ENCODE measurements at regions not wholly inside any gene's neighbourhood (a gene's known extent, or its start where the extent isn't known, plus 50 kb on each side); places are given as distances from the start of the nearest gene placed in this dataset.
"Not testable (repeated sequence)": the region's sequence is repeated elsewhere in the genome, so short reads cannot be mapped to it uniquely, and the experiment has no call there.

GRCh38 chr1:223949944-223950343 lies 104.2 kb upstream of the TP53BP2 start:
- H3K79me2 ChIP-seq (ENCODE audit: insufficient read depth, low read length); H3K36me3 ChIP-seq (ENCODE audit: insufficient read depth, low read length); H3K9me2 ChIP-seq (replicated peaks; ENCODE audit: low read depth, low read length); H3K9me3 ChIP-seq (ENCODE audit: insufficient read depth, low read depth, low read length); H3K9ac ChIP-seq (ENCODE audit: low read depth, low read length, poor library complexity, severe bottlenecking); H3K4me2 ChIP-seq (ENCODE audit: low read depth, low read length, poor library complexity, severe bottlenecking); H4K20me1 ChIP-seq (ENCODE audit: insufficient read depth, low read length, poor library complexity, severe bottlenecking); H3K4me1 ChIP-seq (ENCODE audit: insufficient read depth, low read length, poor library complexity, severe bottlenecking); H3K27me3 ChIP-seq (ENCODE audit: insufficient read depth, low read length, poor library complexity, severe bottlenecking); H2AFZ ChIP-seq (ENCODE audit: low read length); H3K4me3 ChIP-seq (ENCODE audit: low read length, poor library complexity, severe bottlenecking); H3F3A ChIP-seq (ENCODE audit: low read depth): not testable (repeated sequence)

GRCh38 chr1:223948041-223948440 lies 102.3 kb upstream of the TP53BP2 start:
- H4K20me1 ChIP-seq (ENCODE audit: insufficient read depth, low read length, poor library complexity, severe bottlenecking); H2AFZ ChIP-seq (ENCODE audit: low read length); H3K9me2 ChIP-seq (replicated peaks; ENCODE audit: low read depth, low read length): not testable (repeated sequence)

GRCh38 chr1:223936592-223936991 lies 90.8 kb upstream of the TP53BP2 start:
- H3F3A ChIP-seq (ENCODE audit: low read depth); H2AFZ ChIP-seq (ENCODE audit: low read length); H3K27me3 ChIP-seq (ENCODE audit: insufficient read depth, low read length, poor library complexity, severe bottlenecking); H3K4me1 ChIP-seq (ENCODE audit: insufficient read depth, low read length, poor library complexity, severe bottlenecking); H3K4me3 ChIP-seq (ENCODE audit: low read length, poor library complexity, severe bottlenecking); H3K9me3 ChIP-seq (ENCODE audit: insufficient read depth, low read depth, low read length); H3K9me2 ChIP-seq (replicated peaks; ENCODE audit: low read depth, low read length); H3K9ac ChIP-seq (ENCODE audit: low read depth, low read length, poor library complexity, severe bottlenecking); H4K20me1 ChIP-seq (ENCODE audit: insufficient read depth, low read length, poor library complexity, severe bottlenecking); H3K4me2 ChIP-seq (ENCODE audit: low read depth, low read length, poor library complexity, severe bottlenecking); H3K79me2 ChIP-seq (ENCODE audit: insufficient read depth, low read length); H3K36me3 ChIP-seq (ENCODE audit: insufficient read depth, low read length): not testable (repeated sequence)

More at GRCh38 chr1:223948041-223948440, 102.3 kb upstream of the TP53BP2 start:
- H3K4me1 ChIP-seq (ENCODE audit: insufficient read depth, low read length, poor library complexity, severe bottlenecking); H3K4me2 ChIP-seq (ENCODE audit: low read depth, low read length, poor library complexity, severe bottlenecking); H3K4me3 ChIP-seq (ENCODE audit: low read length, poor library complexity, severe bottlenecking); H3K79me2 ChIP-seq (ENCODE audit: insufficient read depth, low read length); H3F3A ChIP-seq (ENCODE audit: low read depth); H3K27me3 ChIP-seq (ENCODE audit: insufficient read depth, low read length, poor library complexity, severe bottlenecking); H3K9ac ChIP-seq (ENCODE audit: low read depth, low read length, poor library complexity, severe bottlenecking); H3K36me3 ChIP-seq (ENCODE audit: insufficient read depth, low read length); H3K9me3 ChIP-seq (ENCODE audit: insufficient read depth, low read depth, low read length): not testable (repeated sequence)

- not testable (repeated sequence) for H4K20me1 ChIP-seq (ENCODE audit: insufficient read depth, low read length, poor library complexity, severe bottlenecking); H3K36me3 ChIP-seq (ENCODE audit: insufficient read depth, low read length); H2AFZ ChIP-seq (ENCODE audit: low read length); H3K9me2 ChIP-seq (replicated peaks; ENCODE audit: low read depth, low read length); H3K4me3 ChIP-seq (ENCODE audit: low read length, poor library complexity, severe bottlenecking); H3F3A ChIP-seq (ENCODE audit: low read depth); H3K4me1 ChIP-seq (ENCODE audit: insufficient read depth, low read length, poor library complexity, severe bottlenecking); H3K27me3 ChIP-seq (ENCODE audit: insufficient read depth, low read length, poor library complexity, severe bottlenecking); H3K9ac ChIP-seq (ENCODE audit: low read depth, low read length, poor library complexity, severe bottlenecking); H3K4me2 ChIP-seq (ENCODE audit: low read depth, low read length, poor library complexity, severe bottlenecking); H3K79me2 ChIP-seq (ENCODE audit: insufficient read depth, low read length); H3K9me3 ChIP-seq (ENCODE audit: insufficient read depth, low read depth, low read length)
Measured at GRCh38 chr1:223931476-223931875, 85.7 kb upstream of the TP53BP2 start.

DNA sequence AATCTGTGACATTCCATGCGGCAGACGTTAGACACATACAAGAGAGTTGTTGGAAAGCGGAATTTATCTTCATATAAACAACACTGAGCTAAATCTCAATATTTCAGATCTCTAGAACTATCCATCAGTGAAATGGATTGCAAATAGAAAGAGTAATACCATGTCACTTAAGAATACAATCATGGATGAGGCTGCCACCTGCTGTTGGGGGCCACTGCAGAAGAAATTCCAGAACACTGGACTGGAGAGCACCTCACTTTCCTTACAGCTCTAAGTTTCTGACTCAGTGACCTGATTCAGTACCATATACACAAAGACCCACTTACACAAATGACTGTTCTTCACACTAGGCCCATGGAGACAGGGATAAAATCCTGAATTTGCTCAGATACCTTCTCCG lies 75.1 kb upstream of the TP53BP2 start:
- H3K4me2 ChIP-seq (ENCODE audit: low read depth, low read length, poor library complexity, severe bottlenecking); H3K79me2 ChIP-seq (ENCODE audit: insufficient read depth, low read length); H2AFZ ChIP-seq (ENCODE audit: low read length); H4K20me1 ChIP-seq (ENCODE audit: insufficient read depth, low read length, poor library complexity, severe bottlenecking); H3K4me3 ChIP-seq (ENCODE audit: low read length, poor library complexity, severe bottlenecking); H3K9me3 ChIP-seq (ENCODE audit: insufficient read depth, low read depth, low read length); H3K4me1 ChIP-seq (ENCODE audit: insufficient read depth, low read length, poor library complexity, severe bottlenecking); H3K27me3 ChIP-seq (ENCODE audit: insufficient read depth, low read length, poor library complexity, severe bottlenecking); H3K9ac ChIP-seq (ENCODE audit: low read depth, low read length, poor library complexity, severe bottlenecking); H3F3A ChIP-seq (ENCODE audit: low read depth); H3K36me3 ChIP-seq (ENCODE audit: insufficient read depth, low read length); H3K9me2 ChIP-seq (replicated peaks; ENCODE audit: low read depth, low read length): not testable (repeated sequence)

- H3K9me3 ChIP-seq (ENCODE audit: insufficient read depth, low read depth, low read length); H3K9ac ChIP-seq (ENCODE audit: low read depth, low read length, poor library complexity, severe bottlenecking): not testable (repeated sequence)
Measured at GRCh38 chr1:223915476-223915875, 69.7 kb upstream of the TP53BP2 start.

DNA sequence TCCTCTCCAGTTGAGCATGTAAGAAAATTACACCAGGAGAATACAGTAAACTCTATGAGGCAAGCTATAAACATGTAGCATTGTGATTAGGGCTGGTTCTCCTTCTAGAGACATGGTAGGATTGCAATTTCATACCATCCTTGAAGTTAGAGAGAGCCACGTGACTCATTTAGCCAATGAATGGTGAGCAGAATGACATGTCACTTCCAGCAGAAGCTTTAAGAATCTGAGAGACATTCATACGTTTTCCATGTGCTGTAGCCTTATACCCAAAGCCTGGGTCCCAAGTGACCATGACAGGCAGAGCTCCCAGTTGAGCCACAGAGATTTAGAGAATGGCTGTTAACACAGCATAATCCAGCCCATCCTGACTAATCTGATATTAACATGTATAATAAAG lies 68.0 kb upstream of the TP53BP2 start:
- not testable (repeated sequence) for H3K9me3 ChIP-seq (ENCODE audit: insufficient read depth, low read depth, low read length); H3K9ac ChIP-seq (ENCODE audit: low read depth, low read length, poor library complexity, severe bottlenecking); H3K27me3 ChIP-seq (ENCODE audit: insufficient read depth, low read length, poor library complexity, severe bottlenecking); H3K36me3 ChIP-seq (ENCODE audit: insufficient read depth, low read length); H2AFZ ChIP-seq (ENCODE audit: low read length); H3K4me3 ChIP-seq (ENCODE audit: low read length, poor library complexity, severe bottlenecking); H3K79me2 ChIP-seq (ENCODE audit: insufficient read depth, low read length); H3F3A ChIP-seq (ENCODE audit: low read depth); H3K4me1 ChIP-seq (ENCODE audit: insufficient read depth, low read length, poor library complexity, severe bottlenecking); H3K4me2 ChIP-seq (ENCODE audit: low read depth, low read length, poor library complexity, severe bottlenecking); H3K9me2 ChIP-seq (replicated peaks; ENCODE audit: low read depth, low read length); H4K20me1 ChIP-seq (ENCODE audit: insufficient read depth, low read length, poor library complexity, severe bottlenecking)

More at GRCh38 chr1:223915476-223915875, 69.7 kb upstream of the TP53BP2 start:
- H2AFZ ChIP-seq (ENCODE audit: low read length); H3K4me2 ChIP-seq (ENCODE audit: low read depth, low read length, poor library complexity, severe bottlenecking); H3K27me3 ChIP-seq (ENCODE audit: insufficient read depth, low read length, poor library complexity, severe bottlenecking); H3K4me1 ChIP-seq (ENCODE audit: insufficient read depth, low read length, poor library complexity, severe bottlenecking); H3K4me3 ChIP-seq (ENCODE audit: low read length, poor library complexity, severe bottlenecking); H3K36me3 ChIP-seq (ENCODE audit: insufficient read depth, low read length); H3K79me2 ChIP-seq (ENCODE audit: insufficient read depth, low read length); H3F3A ChIP-seq (ENCODE audit: low read depth); H3K9me2 ChIP-seq (replicated peaks; ENCODE audit: low read depth, low read length); H4K20me1 ChIP-seq (ENCODE audit: insufficient read depth, low read length, poor library complexity, severe bottlenecking): not testable (repeated sequence)
